ENCODE measurements at regions not wholly inside any gene's neighbourhood (a gene's known extent, or its start where the extent isn't known, plus 50 kb on each side); places are given as distances from the start of the nearest gene placed in this dataset.
A peak's percentile ranks its signal among the peaks of the same experiment; 100 is the strongest.

DNA sequence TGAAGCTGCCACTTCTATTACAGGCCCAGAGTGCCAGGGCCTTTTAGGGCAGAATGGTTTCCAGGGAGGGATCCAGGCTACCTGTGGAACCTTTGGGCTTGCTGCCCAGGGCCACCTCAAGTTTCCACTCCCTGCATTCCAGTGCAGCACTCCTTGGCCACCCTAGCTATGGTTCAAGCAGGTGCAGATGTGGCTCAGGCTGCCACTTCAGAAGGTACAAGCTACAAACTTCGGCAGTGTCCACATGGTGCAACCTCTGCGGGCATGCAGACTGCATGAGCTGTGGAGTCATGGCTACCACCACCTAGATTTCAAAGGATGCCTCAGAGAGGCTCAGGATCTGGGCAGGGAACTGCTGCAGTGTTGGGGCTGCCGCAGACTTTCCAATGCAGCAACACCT is 248.1 kb upstream of the UBE2E3 start:
- no peak for DNase-seq (ENCODE audit: low read depth)
- TF ChIP-seq, protein P1, sequence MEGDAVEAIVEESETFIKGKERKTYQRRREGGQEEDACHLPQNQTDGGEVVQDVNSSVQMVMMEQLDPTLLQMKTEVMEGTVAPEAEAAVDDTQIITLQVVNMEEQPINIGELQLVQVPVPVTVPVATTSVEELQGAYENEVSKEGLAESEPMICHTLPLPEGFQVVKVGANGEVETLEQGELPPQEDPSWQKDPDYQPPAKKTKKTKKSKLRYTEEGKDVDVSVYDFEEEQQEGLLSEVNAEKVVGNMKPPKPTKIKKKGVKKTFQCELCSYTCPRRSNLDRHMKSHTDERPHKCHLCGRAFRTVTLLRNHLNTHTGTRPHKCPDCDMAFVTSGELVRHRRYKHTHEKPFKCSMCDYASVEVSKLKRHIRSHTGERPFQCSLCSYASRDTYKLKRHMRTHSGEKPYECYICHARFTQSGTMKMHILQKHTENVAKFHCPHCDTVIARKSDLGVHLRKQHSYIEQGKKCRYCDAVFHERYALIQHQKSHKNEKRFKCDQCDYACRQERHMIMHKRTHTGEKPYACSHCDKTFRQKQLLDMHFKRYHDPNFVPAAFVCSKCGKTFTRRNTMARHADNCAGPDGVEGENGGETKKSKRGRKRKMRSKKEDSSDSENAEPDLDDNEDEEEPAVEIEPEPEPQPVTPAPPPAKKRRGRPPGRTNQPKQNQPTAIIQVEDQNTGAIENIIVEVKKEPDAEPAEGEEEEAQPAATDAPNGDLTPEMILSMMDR (IDR thresholded peaks at IDR 0.05; ENCODE audit: low read length, missing control alignments), result no peak
- H3K4me3 ChIP-seq (replicated peaks; ENCODE audit: low read depth, low read length), result no peak overlapping the region

DNA sequence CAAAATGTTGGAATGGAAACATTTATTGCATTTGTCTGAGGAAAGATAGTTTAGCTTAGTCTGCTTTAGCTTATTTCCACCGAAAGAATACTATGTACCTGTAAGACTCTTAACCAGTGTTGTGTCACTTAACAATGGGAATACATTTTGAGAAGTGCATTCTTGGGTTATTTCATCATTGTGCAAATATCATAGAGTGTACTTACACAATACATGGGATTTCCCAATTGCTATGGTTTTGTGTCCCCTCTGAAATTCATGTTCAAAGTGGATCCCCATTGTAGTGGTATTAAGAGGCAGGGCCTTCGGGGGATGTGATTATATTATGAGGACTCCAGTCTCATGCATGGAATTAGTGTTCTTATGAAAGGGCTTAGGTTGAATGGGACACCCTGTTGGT is 249.4 kb upstream of the UBE2E3 start:
- peak; percentile 83 for DNase-seq (ENCODE audit: low read depth)
- no peak overlapping the region for H3K4me3 ChIP-seq (replicated peaks; ENCODE audit: low read depth, low read length)
- TF ChIP-seq, protein P1 (IDR thresholded peaks at IDR 0.05; ENCODE audit: low read length, missing control alignments), result no peak

DNA sequence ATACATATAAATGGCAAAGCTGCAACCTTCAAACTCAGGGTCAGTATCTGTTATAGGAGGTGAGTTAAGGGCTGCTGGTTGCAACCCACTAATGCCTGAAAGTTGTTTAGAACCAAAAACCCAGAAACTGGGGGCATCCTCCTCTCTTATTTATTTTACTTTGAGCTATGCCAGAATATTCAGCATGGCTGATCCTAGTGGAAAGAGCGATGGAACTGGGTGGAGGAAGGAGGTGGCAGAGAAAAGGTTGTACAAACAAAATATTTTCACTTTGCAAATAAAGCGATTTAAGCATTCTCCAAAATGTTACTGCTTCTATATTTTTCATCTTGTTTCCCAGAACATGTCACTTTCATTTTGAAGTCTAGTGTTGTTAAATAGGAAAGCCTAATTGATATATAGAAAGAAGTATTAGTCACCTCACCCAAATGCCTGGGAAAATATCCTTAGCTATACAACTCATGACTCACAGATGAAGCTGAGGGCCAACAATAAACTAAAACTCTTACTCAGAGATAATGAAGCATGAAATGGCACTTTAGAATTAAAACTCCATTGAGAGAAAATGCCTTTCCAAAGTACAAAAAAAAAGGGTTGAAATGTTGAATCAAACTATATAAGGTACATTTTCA is 251.4 kb upstream of the UBE2E3 start:
- peak; percentile 84 for DNase-seq (ENCODE audit: low read depth)
- TF ChIP-seq, protein P1 (IDR thresholded peaks at IDR 0.05; ENCODE audit: low read length, missing control alignments), result no peak
- no peak overlapping the region for H3K4me3 ChIP-seq (replicated peaks; ENCODE audit: low read depth, low read length)

DNA sequence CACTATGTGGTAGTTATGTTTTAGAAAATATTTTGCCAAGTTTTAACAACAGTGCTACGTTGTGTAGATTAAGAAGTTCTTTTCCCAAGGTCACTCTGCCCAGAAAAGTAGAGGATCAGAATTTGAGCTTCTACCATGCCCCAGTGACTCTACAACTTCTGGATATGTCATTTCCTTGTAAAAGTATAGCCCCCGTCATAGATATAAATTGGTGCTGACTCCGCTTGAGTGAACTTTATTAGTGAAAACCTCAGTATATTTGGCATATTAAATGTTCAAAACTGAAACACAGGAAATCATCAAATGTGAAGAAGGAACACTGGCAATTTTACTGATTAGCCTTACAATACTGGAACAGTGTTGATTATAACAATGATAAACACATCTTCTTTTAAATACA is 256.7 kb upstream of the UBE2E3 start:
- no peak overlapping the region for H3K4me3 ChIP-seq (replicated peaks; ENCODE audit: low read depth, low read length)
- DNase-seq (ENCODE audit: low read depth), result no peak
- TF ChIP-seq, protein P1 (IDR thresholded peaks at IDR 0.05; ENCODE audit: low read length, missing control alignments), result no peak

DNA sequence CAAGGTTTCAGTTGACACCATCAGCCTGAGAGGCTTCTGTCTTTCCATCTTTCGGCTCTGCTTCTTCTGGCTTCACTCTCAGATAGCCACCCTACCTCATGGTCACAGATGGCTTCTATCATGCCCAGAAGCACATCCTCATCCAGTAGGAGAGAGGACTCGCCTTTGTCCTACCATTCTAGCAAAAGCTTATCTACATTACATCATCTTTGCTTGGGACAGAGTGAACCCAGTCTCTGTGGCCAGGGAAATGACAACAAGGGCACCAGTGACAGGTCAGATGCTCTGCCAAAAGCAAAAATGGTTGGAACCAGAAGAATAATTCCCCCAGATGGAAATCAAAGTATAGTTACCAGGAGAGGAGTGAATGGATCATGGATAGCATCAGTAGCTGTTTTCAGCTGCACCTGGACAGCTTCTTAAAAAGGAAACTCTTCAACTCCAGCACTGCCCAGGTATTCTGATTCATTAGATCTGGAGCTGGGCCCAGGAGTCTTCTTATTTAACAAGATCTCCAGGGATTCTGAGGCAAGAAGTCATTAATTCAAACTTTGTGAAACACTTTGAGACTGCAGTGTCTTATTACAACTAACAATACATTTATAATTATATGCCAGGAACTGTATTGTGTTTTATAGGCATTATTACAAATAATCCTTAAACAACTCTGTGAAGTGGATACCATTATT is 257.7 kb upstream of the UBE2E3 start:
- TF ChIP-seq, protein P1 (IDR thresholded peaks at IDR 0.05; ENCODE audit: low read length, missing control alignments), result no peak
- DNase-seq (ENCODE audit: low read depth), result peak; percentile 49
- H3K4me3 ChIP-seq (replicated peaks; ENCODE audit: low read depth, low read length), result no peak overlapping the region

DNA sequence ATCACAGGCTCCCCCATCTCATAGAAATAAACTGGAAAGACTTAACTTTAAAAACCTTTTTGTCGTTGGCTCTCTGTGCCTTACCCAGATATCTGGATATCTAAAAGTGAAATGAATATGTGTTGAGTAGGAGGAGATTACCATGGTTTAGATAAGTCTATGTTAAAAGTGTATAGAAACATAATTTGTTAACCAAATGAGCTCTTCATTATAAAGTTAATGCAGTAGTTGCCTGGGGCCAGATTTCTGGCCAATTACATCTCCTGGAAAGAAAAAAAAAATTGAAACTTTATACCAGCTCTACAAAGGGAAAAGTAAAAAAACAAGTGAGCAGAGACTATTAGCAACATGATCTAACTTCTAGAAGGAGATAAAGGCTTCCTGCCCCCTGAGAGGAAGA is 259.6 kb upstream of the UBE2E3 start:
- TF ChIP-seq, protein P1 (IDR thresholded peaks at IDR 0.05; ENCODE audit: low read length, missing control alignments), result no peak
- no peak overlapping the region for H3K4me3 ChIP-seq (replicated peaks; ENCODE audit: low read depth, low read length)
- no peak for DNase-seq (ENCODE audit: low read depth)

DNA sequence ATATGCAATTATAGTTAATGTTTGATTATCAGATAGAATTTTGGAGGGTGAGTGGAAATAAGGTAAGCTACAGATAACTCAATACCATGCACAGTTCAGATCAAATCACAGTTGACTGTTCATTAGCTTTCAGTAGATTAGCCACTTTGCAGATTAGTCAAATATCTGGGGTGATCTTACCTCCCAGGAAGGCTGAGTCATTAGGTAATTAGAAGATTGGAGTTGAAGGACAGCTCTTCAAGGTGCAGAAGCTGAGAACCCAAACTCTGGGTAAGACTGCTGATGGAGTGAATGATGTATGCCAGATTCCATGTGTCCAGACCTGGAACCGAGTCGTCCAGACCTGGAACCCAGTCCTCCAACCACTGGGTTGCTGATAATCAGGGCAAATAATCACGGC is 262.8 kb upstream of the UBE2E3 start:
- H3K4me3 ChIP-seq (replicated peaks; ENCODE audit: low read depth, low read length), result no peak overlapping the region
- TF ChIP-seq, protein P1 (IDR thresholded peaks at IDR 0.05; ENCODE audit: low read length, missing control alignments), result no peak
- no peak for DNase-seq (ENCODE audit: low read depth)
